Right lobe of liver (tissue), 4 donors: ENCODE measurements at regions not wholly inside any gene's neighbourhood (a gene's known extent, or its start where the extent isn't known, plus 50 kb on each side); places are given as distances from the start of the nearest gene placed in this dataset.

Experiments
- POLR2A ChIP-seq: fragments of 450-650 bp; IDR thresholded peaks from one replicate; pipeline ENCODE4 v1.6.1; 2017; ENCODE audit warnings: antibody characterized with exemption, mild to moderate bottlenecking
- TF ChIP-seq, protein P1 (sequence below), 4 donors: fragments of 200-600 bp in 3 of 4; fragments of 450-650 bp in 1 of 4; IDR thresholded peaks; one replicate each; pipeline versions ENCODE4 v1.5.1 to v1.8.0; 2016 to 2022; ENCODE audit warnings: antibody characterized with exemption in 4 of 4, mild to moderate bottlenecking in 2 of 4
- donor health status: DM: no; HTN: no; CAD: no.
- donor health status: DM: no; HTN: no; CAD: no.
- donor health status: DM: no; HTN: yes; CAD: no.

- TF ChIP-seq, protein P1, sequence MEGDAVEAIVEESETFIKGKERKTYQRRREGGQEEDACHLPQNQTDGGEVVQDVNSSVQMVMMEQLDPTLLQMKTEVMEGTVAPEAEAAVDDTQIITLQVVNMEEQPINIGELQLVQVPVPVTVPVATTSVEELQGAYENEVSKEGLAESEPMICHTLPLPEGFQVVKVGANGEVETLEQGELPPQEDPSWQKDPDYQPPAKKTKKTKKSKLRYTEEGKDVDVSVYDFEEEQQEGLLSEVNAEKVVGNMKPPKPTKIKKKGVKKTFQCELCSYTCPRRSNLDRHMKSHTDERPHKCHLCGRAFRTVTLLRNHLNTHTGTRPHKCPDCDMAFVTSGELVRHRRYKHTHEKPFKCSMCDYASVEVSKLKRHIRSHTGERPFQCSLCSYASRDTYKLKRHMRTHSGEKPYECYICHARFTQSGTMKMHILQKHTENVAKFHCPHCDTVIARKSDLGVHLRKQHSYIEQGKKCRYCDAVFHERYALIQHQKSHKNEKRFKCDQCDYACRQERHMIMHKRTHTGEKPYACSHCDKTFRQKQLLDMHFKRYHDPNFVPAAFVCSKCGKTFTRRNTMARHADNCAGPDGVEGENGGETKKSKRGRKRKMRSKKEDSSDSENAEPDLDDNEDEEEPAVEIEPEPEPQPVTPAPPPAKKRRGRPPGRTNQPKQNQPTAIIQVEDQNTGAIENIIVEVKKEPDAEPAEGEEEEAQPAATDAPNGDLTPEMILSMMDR (IDR thresholded peaks at IDR 0.05), result no peak
- no peak for TF ChIP-seq POLR2A
These were observed 74.0 kb downstream of the MRPL14 start for GRCh38 chr6:44053106-44053756.
